GM12878 (cell line): ENCODE measurements at regions not wholly inside any gene's neighbourhood (a gene's known extent, or its start where the extent isn't known, plus 50 kb on each side); places are given as distances from the start of the nearest gene placed in this dataset.

Source experiments
- ATAC-seq: fragments of 200-7000 bp; cut with Tn5 transposase; 3 replicates; pipeline ENCODE4 v1.9.1; 2020; ENCODE audit warnings: mild to moderate bottlenecking, moderate library complexity
- BruUV-seq: library from RNA; stranded (reverse); fragments of 400-500 nt; replicated peaks from 2 replicates; lab custom pipeline; 2021; lab: Mats Ljungman, UMichigan
- CTCF ChIA-PET: fragments of 300-600 bp; sonication (Branson Sonifier 250); formaldehyde crosslinking; extraction: SDS; loops from one replicate; lab custom pipeline; 2021; ENCODE audit warnings: inconsistent platforms; lab: Yijun Ruan, JAX
- POLR2A ChIA-PET: fragments of 350-600 bp; formaldehyde crosslinking; extraction: SDS; loops from one replicate; lab custom pipeline; 2021; ENCODE audit warnings: inconsistent platforms; lab: Charles Lee
- RAD21 ChIA-PET: fragments of 300-600 bp; sonication (Branson Sonifier 250); formaldehyde crosslinking; loops from one replicate; lab custom pipeline; 2023; ENCODE audit warnings: antibody characterized with exemption; ENCODE audit not compliant: unreplicated experiment; lab: Charles Lee
- SMC1A ChIA-PET: fragments of 300-600 bp; sonication (Branson Sonifier 250); formaldehyde crosslinking; loops from one replicate; lab custom pipeline; 2023; ENCODE audit not compliant: unreplicated experiment, uncharacterized antibody; lab: Charles Lee
- DNase-seq: peaks from one replicate; pipeline ENCODE4 v3.0.0-alpha.2; 2011; ENCODE audit warnings: low read depth, low spot score
- FAIRE-seq: peaks from 3 replicates; lab custom pipeline; 2011; peaks lifted over from hg19 to GRCh38; lab: Jason Lieb, UNC
- H2AFZ ChIP-seq: 2 replicates; pipeline ENCODE4 v1.6.0; 2011; ENCODE audit warnings: low read depth, low read length, control low read depth; ENCODE audit not compliant: control insufficient read depth
- H3K27ac ChIP-seq: 2 replicates; pipeline ENCODE4 v1.5.1; 2011; ENCODE audit warnings: control low read depth; ENCODE audit not compliant: control insufficient read depth, insufficient read depth
- H3K27me3 ChIP-seq, 2 experiments: replicated peaks in 1 of 2; 2 replicates each; pipeline versions ENCODE4 v1.6.0 to v1.6.1; 2011; ENCODE audit warnings: low read length in 1 of 2; ENCODE audit not compliant: control insufficient read depth in 2 of 2, insufficient read depth in 2 of 2
- H3K36me3 ChIP-seq, 2 experiments: 2 replicates each; pipeline ENCODE4 v1.5.1; 2011; ENCODE audit warnings: low read length in 1 of 2; ENCODE audit not compliant: control insufficient read depth in 2 of 2, insufficient read depth in 2 of 2
- H3K4me1 ChIP-seq: 2 replicates; pipeline ENCODE4 v1.6.1; 2011; ENCODE audit warnings: mild to moderate bottlenecking, low read length, moderate library complexity, mixed read lengths; ENCODE audit not compliant: control insufficient read depth, insufficient read depth
- H3K4me2 ChIP-seq: 2 replicates; pipeline ENCODE4 v1.6.0; 2011; ENCODE audit warnings: control low read depth; ENCODE audit not compliant: control insufficient read depth, insufficient read depth
- H3K4me3 ChIP-seq: fragments of 200-600 bp; sonication (generic); 2 replicates; pipeline ENCODE4 v1.5.1; 2016
- H3K79me2 ChIP-seq: 2 replicates; pipeline ENCODE4 v1.6.0; 2011; ENCODE audit warnings: low read length; ENCODE audit not compliant: control insufficient read depth, insufficient read depth
- H3K9ac ChIP-seq: 2 replicates; pipeline ENCODE4 v1.8.0; 2011; ENCODE audit warnings: low read length, control low read depth, mixed read lengths; ENCODE audit not compliant: control insufficient read depth, insufficient read depth
- H3K9me3 ChIP-seq: replicated peaks from 3 replicates; pipeline ENCODE4 v1.5.1; 2011; ENCODE audit warnings: mild to moderate bottlenecking, low read length; ENCODE audit not compliant: control insufficient read depth, insufficient read depth
- H4K20me1 ChIP-seq: 2 replicates; pipeline ENCODE4 v1.6.0; 2011; ENCODE audit not compliant: control insufficient read depth, insufficient read depth
- CEBPB ChIP-seq, 2 experiments: fragments of 150-350 bp in 1 of 2; IDR thresholded peaks; 2 replicates each; pipeline ENCODE4 v1.6.1; 2012 to 2014; ENCODE audit warnings: low read depth in 2 of 2, low read length in 2 of 2, borderline replicate concordance in 1 of 2, inconsistent platforms in 1 of 2
- CHD4 ChIP-seq: fragments of 200-600 bp; sonication (generic); IDR thresholded peaks from 2 replicates; pipeline ENCODE4 v1.6.1; 2016; ENCODE audit warnings: mild to moderate bottlenecking
- IRF3 ChIP-seq: fragments of 450-650 bp; IDR thresholded peaks from 2 replicates; pipeline ENCODE4 v1.6.1; 2014; ENCODE audit warnings: mild to moderate bottlenecking
- MEF2A ChIP-seq: IDR thresholded peaks from 2 replicates; pipeline ENCODE4 v1.6.1; 2011; ENCODE audit warnings: low read depth, mild to moderate bottlenecking, low read length, moderate library complexity; ENCODE audit not compliant: insufficient read depth
- MTA2 ChIP-seq: fragments of 450-650 bp; IDR thresholded peaks from 2 replicates; pipeline ENCODE4 v1.6.1; 2016; ENCODE audit warnings: low read depth, mild to moderate bottlenecking, moderate library complexity
- MTA3 ChIP-seq: IDR thresholded peaks from 2 replicates; pipeline ENCODE4 v1.6.1; 2012; ENCODE audit warnings: low read length, inconsistent platforms, borderline replicate concordance
- MYB ChIP-seq: fragments of 150-350 bp; IDR thresholded peaks from 2 replicates; pipeline ENCODE4 v1.6.1; 2014; ENCODE audit warnings: mild to moderate bottlenecking, low read depth, low read length, borderline replicate concordance
- NR2C2 ChIP-seq: IDR thresholded peaks from 2 replicates; pipeline ENCODE4 v1.6.1; 2011; ENCODE audit warnings: borderline replicate concordance, low read depth; ENCODE audit not compliant: control insufficient read depth, insufficient read length
- POLR2AphosphoS2 ChIP-seq: IDR thresholded peaks from 2 replicates; pipeline ENCODE4 v1.6.1; 2011; ENCODE audit warnings: low read depth, mild to moderate bottlenecking, low read length, improper control_type of control experiment, moderate library complexity
- STAT1 ChIP-seq: fragments of 450-650 bp; conservative IDR thresholded peaks from 2 replicates; pipeline ENCODE4 v1.6.1; 2014; ENCODE audit warnings: antibody characterized with exemption, mild to moderate bottlenecking
- ZBED1 ChIP-seq: IDR thresholded peaks from 2 replicates; pipeline ENCODE4 v1.6.1; 2016; ENCODE audit warnings: borderline replicate concordance
- ZNF592 ChIP-seq: fragments of 450-650 bp; IDR thresholded peaks from 2 replicates; pipeline ENCODE4 v1.6.1; 2017; ENCODE audit warnings: mild to moderate bottlenecking, moderate library complexity
- WGBS: methylation state at CpG from one replicate; pipeline ENCODE4 v1.1.6; 2016; ENCODE audit warnings: low lambda C conversion rate; ENCODE audit not compliant: insufficient replicate concordance, insufficient coverage; ENCODE audit errors: missing lambda C conversion rate; 5-methylcytosine and 5-hydroxymethylcytosine counted together
- in situ Hi-C: fragments of 300-500 bp; cut with MboI; formaldehyde crosslinking; loops from 9 replicates; pipeline ENCODE4 v1.14.3; 2018; ENCODE audit warnings: mixed read lengths
- intact Hi-C: fragments of 100-400 bp; cut with micrococcal nuclease; formaldehyde crosslinking; loops from one replicate; pipeline ENCODE4 v1.14.2; 2022; ENCODE audit not compliant: unreplicated experiment
- TF ChIP-seq, protein P1 (sequence below): IDR thresholded peaks from 2 replicates; pipeline ENCODE4 v1.6.1; 2011; ENCODE audit warnings: low read depth, mild to moderate bottlenecking, low read length, moderate library complexity, borderline replicate concordance; ENCODE audit errors: extremely low read depth
- TF ChIP-seq, protein P2 (sequence below), 3 experiments: IDR thresholded peaks in 2 of 3; conservative IDR thresholded peaks in 1 of 3; 2 replicates each; pipeline ENCODE4 v1.5.1; 2011; ENCODE audit warnings: low read depth in 3 of 3, low read length in 3 of 3, mild to moderate bottlenecking in 3 of 3, control low read depth in 2 of 3, moderate library complexity in 2 of 3, inconsistent platforms in 1 of 3, mixed read lengths in 1 of 3; ENCODE audit not compliant: control insufficient read depth in 2 of 3, insufficient read depth in 1 of 3; ENCODE audit errors: extremely low read depth in 1 of 3

GRCh38 chr11:115579181-115579825, 75.1 kb upstream of the CADM1 start:
- Histone ChIP-seq H3K27ac (no peak overlapping the region), H3K9me3 (no peaks in the 10 kb centered on the region), H3K4me3 (no peak overlapping the region), H3K79me2 (no peaks in the 10 kb centered on the region), H3K36me3 (no peaks in the 10 kb centered on the region), H2AFZ (no peak overlapping the region), H3K27me3 (no peaks in the 10 kb centered on the region), H3K4me1 (no peaks in the 10 kb centered on the region), H3K4me2 (no peak overlapping the region), H3K9ac (no peak overlapping the region), H4K20me1 (no peaks in the 10 kb centered on the region)
- 51% methylated on average over 5 of the region's 5 CpGs for WGBS
- in situ Hi-C loops (no loop called here), intact Hi-C loops (no loop called here)
- DNase-seq (no peak), FAIRE-seq (no peak), ATAC-seq (no peak)
- ChIA-PET SMC1A (no interaction called here), POLR2A (no interaction called here), CTCF (no interaction called here), RAD21 (no interaction called here)
- BruUV-seq: no TSS peak
- TF ChIP-seq CEBPB (IDR thresholded peaks at IDR 0.05; ENCODE audit: borderline replicate concordance in 1 of 2, low read depth in 2 of 2, low read length in 2 of 2): no peak
- TF ChIP-seq IRF3: no peak
- TF ChIP-seq POLR2AphosphoS2: no peak
- TF ChIP-seq, protein P1, sequence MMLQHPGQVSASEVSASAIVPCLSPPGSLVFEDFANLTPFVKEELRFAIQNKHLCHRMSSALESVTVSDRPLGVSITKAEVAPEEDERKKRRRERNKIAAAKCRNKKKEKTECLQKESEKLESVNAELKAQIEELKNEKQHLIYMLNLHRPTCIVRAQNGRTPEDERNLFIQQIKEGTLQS: no peak
- TF ChIP-seq CHD4: no peak
- TF ChIP-seq, protein P2, sequence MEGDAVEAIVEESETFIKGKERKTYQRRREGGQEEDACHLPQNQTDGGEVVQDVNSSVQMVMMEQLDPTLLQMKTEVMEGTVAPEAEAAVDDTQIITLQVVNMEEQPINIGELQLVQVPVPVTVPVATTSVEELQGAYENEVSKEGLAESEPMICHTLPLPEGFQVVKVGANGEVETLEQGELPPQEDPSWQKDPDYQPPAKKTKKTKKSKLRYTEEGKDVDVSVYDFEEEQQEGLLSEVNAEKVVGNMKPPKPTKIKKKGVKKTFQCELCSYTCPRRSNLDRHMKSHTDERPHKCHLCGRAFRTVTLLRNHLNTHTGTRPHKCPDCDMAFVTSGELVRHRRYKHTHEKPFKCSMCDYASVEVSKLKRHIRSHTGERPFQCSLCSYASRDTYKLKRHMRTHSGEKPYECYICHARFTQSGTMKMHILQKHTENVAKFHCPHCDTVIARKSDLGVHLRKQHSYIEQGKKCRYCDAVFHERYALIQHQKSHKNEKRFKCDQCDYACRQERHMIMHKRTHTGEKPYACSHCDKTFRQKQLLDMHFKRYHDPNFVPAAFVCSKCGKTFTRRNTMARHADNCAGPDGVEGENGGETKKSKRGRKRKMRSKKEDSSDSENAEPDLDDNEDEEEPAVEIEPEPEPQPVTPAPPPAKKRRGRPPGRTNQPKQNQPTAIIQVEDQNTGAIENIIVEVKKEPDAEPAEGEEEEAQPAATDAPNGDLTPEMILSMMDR (IDR thresholded peaks at IDR 0.05 in 2 of 3, conservative IDR thresholded peaks at IDR 0.05 in 1 of 3; ENCODE audit: control insufficient read depth in 2 of 3, extremely low read depth in 1 of 3, insufficient read depth in 1 of 3, low read depth in 3 of 3, low read length in 3 of 3): no peak
- TF ChIP-seq MYB: no peak
- no peak for TF ChIP-seq NR2C2
- TF ChIP-seq ZNF592: no peak
- no peak for TF ChIP-seq ZBED1
- TF ChIP-seq MTA3: no peak
- TF ChIP-seq STAT1: no peak
- no peak for TF ChIP-seq MEF2A
- TF ChIP-seq MTA2: no peak
